Mucosa of rectum (tissue), 2 donors: ENCODE measurements at regions not wholly inside any gene's neighbourhood (a gene's known extent, or its start where the extent isn't known, plus 50 kb on each side); places are given as distances from the start of the nearest gene placed in this dataset.

Experiments used
- H3K27ac ChIP-seq, 2 donors: one replicate each; pipeline ENCODE4 v1.7.0; 2013; ENCODE audit warnings: inconsistent platforms in 2 of 2, low read depth in 2 of 2, low read length in 2 of 2
- H3K27me3 ChIP-seq, 2 donors: one replicate each; pipeline ENCODE4 v1.7.0; 2013; ENCODE audit warnings: low read length in 2 of 2; ENCODE audit not compliant: control insufficient read depth in 2 of 2, insufficient read depth in 2 of 2
- H3K36me3 ChIP-seq, 2 donors: one replicate each; pipeline ENCODE4 v1.7.0; 2013; ENCODE audit warnings: low read length in 2 of 2; ENCODE audit not compliant: control insufficient read depth in 2 of 2, insufficient read depth in 2 of 2
- H3K4me1 ChIP-seq, 2 donors: one replicate each; pipeline ENCODE4 v1.7.0; 2013; ENCODE audit warnings: low read length in 2 of 2, mild to moderate bottlenecking in 1 of 2; ENCODE audit not compliant: control insufficient read depth in 2 of 2, insufficient read depth in 2 of 2
- H3K4me3 ChIP-seq, 2 donors: one replicate each; pipeline ENCODE4 v1.7.0; 2013; ENCODE audit warnings: low read length in 2 of 2
- H3K9ac ChIP-seq, 2 donors: one replicate each; pipeline ENCODE4 v1.7.0; 2013; ENCODE audit warnings: low read length in 2 of 2, low read depth in 1 of 2, mild to moderate bottlenecking in 1 of 2
- H3K9me3 ChIP-seq, 2 donors: one replicate each; pipeline ENCODE4 v1.7.0; 2013; ENCODE audit warnings: low read length in 2 of 2; ENCODE audit not compliant: control insufficient read depth in 2 of 2
- donor health status: healthy.
- donor health status: Normal muscosa, but diverticular disease.

DNA sequence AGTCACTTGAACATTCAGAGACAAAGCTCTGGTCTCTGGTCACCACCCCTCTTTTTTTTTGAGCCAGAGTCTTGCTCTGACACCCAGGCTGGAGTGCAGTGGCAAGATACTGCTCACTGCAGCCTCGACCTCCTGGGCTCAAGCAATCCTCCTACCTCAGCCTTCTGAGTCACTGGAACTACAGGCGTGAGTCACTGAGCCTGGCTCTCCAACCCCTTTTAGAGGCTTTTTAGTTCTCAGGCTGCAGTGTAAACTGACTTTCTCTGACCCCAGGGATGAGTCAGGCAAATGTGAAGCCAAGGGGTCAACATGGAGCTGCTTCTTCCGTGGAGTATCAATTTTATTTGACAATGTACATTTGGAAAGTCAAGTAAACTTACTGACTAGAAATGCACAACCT, 229.2 kb downstream of the PTTG2 start:
- no peaks in the 10 kb centered on the region for H3K36me3 ChIP-seq
- H3K9ac ChIP-seq: no peak overlapping the region

DNA sequence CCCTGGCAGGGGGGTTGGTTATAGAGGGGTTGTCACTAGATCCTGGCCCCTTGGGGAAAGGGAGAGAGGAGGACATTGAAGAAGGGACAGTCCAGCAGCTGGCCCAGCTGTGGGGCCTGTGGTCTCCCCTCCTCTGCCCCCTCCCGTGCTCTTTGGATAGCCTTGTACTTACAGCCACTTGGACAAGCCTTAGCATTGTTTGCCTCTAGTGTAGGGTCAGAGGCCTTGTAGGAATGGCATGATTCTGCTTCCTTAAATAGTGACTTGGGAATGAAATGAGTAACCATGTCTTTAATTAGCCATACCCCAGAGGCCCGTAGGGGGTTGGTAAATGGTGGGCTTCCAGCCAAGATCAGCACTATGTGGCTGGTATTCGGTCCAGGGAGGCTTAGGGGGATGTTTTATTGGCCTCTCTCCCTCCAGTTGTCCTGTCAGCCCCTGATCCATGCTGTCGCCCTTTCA, 230.6 kb downstream of the PTTG2 start:
- H3K36me3 ChIP-seq: no peaks in the 10 kb centered on the region
- no peaks in the 10 kb centered on the region for H3K27me3 ChIP-seq
- H3K4me1 ChIP-seq: peaks cover 4 to 15% of the 10 kb centered on the region in 2 donors
- no peak overlapping the region for H3K4me3 ChIP-seq
- peaks cover 0 to 4% of the 10 kb centered on the region in 2 donors for H3K9me3 ChIP-seq
- no peak overlapping the region for H3K27ac ChIP-seq
- no peak overlapping the region for H3K9ac ChIP-seq

More for the DNA sequence above, 229.2 kb downstream of the PTTG2 start:
- peak overlapping the region; percentile 79 to 81 for H3K27ac ChIP-seq
- H3K4me1 ChIP-seq: peaks cover 4 to 15% of the 10 kb centered on the region in 2 donors
- no peak overlapping the region for H3K4me3 ChIP-seq
- no peaks in the 10 kb centered on the region for H3K9me3 ChIP-seq
- no peaks in the 10 kb centered on the region for H3K27me3 ChIP-seq

DNA sequence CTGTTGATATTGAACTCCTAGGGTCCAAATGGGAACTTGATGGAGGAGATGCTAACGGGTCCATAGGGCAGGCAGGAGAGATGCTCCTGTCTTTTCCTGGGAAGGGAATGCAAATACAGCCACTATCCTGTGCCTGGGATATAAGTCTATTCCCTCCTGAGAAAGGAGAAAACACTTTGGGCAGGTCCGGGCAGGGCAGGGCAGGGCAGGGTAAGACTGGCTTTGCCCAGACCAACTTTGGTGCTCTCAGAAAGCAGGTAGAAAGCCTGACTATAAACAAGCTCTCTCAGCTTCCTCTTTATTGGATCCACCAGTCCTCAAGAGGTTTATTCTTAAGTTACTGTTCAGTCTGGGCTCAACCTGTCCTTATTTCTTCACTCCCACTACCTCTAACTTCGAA, 232.3 kb downstream of the PTTG2 start:
- H3K27me3 ChIP-seq: no peaks in the 10 kb centered on the region
- peaks cover 0 to 6% of the 10 kb centered on the region in 2 donors for H3K9me3 ChIP-seq
- H3K9ac ChIP-seq: no peak overlapping the region
- no peaks in the 10 kb centered on the region for H3K36me3 ChIP-seq
- H3K27ac ChIP-seq: no peak overlapping the region
- no peak overlapping the region for H3K4me3 ChIP-seq
- peaks cover 4 to 15% of the 10 kb centered on the region in 2 donors for H3K4me1 ChIP-seq

DNA sequence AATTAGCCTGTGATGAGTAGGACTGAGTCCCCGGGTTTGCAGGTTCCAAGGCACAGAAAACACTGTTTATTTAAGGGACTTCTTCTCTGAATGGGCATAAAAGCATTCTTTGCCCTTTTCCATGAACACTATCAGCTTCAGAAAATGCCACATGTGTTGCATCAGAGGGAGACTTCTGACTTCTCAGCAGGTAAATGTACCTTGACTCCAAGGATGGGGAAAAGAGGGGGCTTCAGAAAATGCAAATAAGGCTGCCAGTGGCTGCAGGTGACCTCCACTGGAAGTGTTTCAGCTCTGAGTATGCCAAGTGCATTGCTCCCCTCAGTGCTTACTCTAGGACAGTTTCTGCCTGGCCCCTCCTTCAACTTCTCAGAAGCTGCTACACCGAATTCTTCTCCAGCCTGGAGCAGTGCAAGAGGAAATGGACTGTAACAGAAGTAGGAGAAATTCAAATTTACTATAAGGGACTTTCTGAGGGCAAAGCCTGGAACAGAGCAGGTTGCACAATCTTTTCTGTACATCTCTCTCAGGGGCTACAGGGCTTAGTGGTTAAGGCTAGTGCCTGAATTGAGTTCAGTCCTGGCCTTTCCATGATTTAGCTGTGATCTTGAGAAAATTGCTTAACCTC, 233.2 kb downstream of the PTTG2 start:
- H3K27me3 ChIP-seq: no peaks in the 10 kb centered on the region
- H3K27ac ChIP-seq: no peak overlapping the region
- H3K4me3 ChIP-seq: no peak overlapping the region
- H3K36me3 ChIP-seq: no peaks in the 10 kb centered on the region
- H3K9ac ChIP-seq: no peak overlapping the region
- peaks cover 4 to 11% of the 10 kb centered on the region in 2 donors for H3K4me1 ChIP-seq
- peaks cover 0 to 6% of the 10 kb centered on the region in 2 donors for H3K9me3 ChIP-seq

DNA sequence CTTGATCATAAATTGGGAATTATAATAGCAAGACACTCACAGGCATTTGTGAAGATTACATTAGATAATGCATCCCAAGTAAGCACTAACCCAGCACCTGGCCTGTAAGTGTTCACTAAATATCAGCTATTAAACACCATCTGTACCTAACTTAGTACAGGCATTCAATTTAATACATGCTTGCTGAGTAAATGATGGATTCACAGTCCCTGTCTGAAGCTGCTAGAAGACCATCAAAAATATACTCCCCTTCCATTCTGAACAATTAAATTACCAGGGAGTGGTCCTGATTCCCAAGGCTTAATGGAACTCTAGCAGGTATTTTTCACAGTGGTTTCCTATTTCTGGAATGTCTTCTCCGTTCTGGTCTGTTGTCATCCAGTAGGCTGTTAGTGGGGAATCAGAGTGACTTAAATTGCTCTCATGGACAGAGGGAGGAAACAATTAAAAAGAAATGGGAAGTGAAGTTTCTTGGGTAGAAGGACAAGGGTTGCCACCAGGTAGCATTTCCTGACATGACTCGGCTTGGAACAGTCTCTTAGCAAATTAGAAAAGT, 233.9 kb downstream of the PTTG2 start:
- peaks cover 0 to 6% of the 10 kb centered on the region in 2 donors for H3K9me3 ChIP-seq
- peaks cover 1 to 5% of the 10 kb centered on the region in 2 donors for H3K4me1 ChIP-seq
- H3K27ac ChIP-seq: no peak overlapping the region
- no peak overlapping the region for H3K9ac ChIP-seq
- no peak overlapping the region for H3K4me3 ChIP-seq
- no peaks in the 10 kb centered on the region for H3K27me3 ChIP-seq
- no peaks in the 10 kb centered on the region for H3K36me3 ChIP-seq

DNA sequence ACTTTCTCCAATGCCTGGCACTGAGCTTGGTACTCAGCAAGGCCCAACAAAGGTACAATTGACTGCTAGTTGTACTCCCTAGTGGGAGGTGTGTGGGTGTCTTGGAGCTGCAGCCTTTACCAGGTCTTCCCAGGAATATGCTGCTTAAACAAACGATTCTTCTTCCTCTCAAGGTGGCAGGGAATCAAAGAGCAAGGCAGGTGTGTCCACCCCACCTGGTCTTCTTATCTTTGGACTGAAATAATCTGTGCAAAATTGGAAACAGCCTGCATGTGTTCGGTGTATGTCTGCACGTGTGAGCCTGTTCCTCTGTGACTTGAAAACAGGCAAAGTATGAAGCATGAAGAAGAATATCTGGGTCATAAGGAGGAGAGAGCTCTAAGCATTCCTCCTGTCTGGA, 235.3 kb downstream of the PTTG2 start:
- Histone ChIP-seq H3K9me3 (peaks cover 0 to 6% of the 10 kb centered on the region in 2 donors), H3K4me3 (no peak overlapping the region), H3K27me3 (no peaks in the 10 kb centered on the region), H3K36me3 (no peaks in the 10 kb centered on the region), H3K9ac (no peak overlapping the region), H3K4me1 (no peaks in the 10 kb centered on the region), H3K27ac (peak overlapping the region in 1 of 2 donors; percentile 58)

DNA sequence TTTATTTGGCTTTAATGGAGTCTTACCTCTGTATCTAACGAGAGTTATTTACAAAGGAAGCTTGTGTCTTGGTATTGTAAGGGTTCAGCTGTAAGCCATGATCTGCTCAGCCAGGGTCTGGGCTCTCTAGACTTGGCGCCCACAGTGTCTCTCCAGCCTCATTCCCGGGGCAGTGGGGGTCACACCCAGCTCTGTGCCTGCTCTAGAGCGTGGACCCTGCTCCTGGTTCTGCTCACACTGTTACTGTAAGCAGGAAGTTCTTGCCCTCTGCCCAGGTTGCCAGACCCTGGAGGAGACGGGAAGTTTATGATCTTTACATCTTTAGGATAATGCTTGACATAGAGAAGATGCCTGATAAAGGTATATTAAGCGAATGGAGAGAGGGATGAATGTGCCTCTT, 235.7 kb downstream of the PTTG2 start:
- Histone ChIP-seq H3K4me1 (no peaks in the 10 kb centered on the region), H3K36me3 (no peaks in the 10 kb centered on the region), H3K27me3 (no peaks in the 10 kb centered on the region), H3K9me3 (peaks cover 0 to 6% of the 10 kb centered on the region in 2 donors), H3K27ac (peak overlapping the region in 1 of 2 donors; percentile 58), H3K4me3 (no peak overlapping the region), H3K9ac (no peak overlapping the region)

DNA sequence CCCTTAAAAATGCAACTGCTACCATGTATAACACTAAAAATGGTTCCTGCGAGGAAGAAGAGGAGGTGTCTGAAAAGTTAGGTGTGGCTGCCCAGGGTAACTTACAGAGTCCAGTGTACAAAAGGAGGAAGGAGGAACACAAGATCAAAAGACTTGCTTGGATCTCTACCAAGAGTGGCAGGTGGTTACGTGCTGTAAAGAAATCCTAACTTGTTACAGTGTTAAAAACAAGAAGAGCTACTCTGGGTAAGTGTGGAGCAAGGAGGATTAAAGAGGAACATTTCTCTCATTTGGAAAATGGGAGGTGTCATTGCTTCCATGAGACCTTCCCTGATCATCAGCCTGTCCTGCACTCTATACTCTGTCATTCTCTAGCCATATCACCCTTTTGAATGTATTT, 242.0 kb downstream of the PTTG2 start:
- H3K9ac ChIP-seq: no peak overlapping the region
- peak overlapping the region; percentile 65 to 88 for H3K27ac ChIP-seq
- H3K9me3 ChIP-seq: no peaks in the 10 kb centered on the region
- no peaks in the 10 kb centered on the region for H3K27me3 ChIP-seq
- no peak overlapping the region for H3K4me3 ChIP-seq
- H3K36me3 ChIP-seq: no peaks in the 10 kb centered on the region
- H3K4me1 ChIP-seq: peaks cover 3 to 6% of the 10 kb centered on the region in 2 donors

DNA sequence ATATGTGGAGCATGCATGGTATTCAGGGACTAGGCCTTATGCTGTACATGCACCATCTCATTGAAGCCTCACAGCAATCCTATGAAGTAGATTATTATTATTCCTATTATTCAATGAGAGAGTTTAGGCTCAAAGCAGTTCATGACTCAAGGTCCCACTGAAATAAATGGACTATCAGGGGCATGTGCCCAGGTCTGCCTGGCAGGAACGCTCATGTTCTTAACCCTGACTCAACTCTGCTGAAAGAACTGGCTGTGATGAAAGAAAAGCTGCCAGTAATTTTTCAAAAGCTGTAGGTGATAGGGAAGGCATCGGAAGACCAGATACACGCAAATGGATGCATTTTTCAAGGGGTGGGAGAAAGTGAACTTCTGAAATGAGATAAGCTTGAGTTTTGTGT, 243.4 kb downstream of the PTTG2 start:
- H3K4me1 ChIP-seq: peaks cover 3 to 6% of the 10 kb centered on the region in 2 donors
- no peak overlapping the region for H3K4me3 ChIP-seq
- no peaks in the 10 kb centered on the region for H3K27me3 ChIP-seq
- no peak overlapping the region for H3K27ac ChIP-seq
- H3K36me3 ChIP-seq: no peaks in the 10 kb centered on the region
- no peaks in the 10 kb centered on the region for H3K9me3 ChIP-seq
- no peak overlapping the region for H3K9ac ChIP-seq

DNA sequence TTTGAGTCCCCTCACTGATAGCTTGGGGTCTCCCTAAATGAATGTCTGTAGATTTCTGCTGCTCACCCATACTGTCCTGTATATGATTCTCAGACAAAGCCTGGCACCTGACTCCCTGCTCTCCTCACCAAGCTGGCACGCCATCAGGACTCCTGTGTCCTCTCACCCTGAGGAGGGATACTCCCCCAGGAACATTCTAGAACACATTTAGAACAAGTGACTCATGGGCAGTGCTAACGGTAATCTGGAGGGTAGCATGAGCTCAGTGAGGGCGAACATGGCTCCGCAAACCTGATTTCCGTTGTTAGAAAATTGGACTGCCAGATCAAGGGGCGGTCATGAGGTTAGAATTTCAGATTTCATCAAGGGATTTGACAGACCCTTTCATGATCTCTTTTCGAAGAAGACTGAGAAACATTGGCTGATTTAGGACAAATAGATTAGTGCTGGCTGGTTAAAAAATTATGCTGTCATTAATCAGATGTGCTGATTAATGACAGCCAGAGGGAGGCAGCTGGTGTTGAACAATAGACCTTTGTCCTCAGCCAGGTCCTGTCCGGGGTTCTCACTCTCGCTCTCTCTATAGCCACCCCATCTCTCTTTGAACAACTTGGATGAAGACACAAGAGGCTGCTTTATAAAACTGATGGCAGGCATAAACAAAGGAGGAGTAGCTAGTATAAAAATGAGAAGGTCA, 244.3 kb downstream of the PTTG2 start:
- Histone ChIP-seq H3K4me1 (peaks cover 3 to 6% of the 10 kb centered on the region in 2 donors), H3K4me3 (no peak overlapping the region), H3K36me3 (no peaks in the 10 kb centered on the region), H3K9me3 (no peaks in the 10 kb centered on the region), H3K9ac (no peak overlapping the region), H3K27me3 (no peaks in the 10 kb centered on the region), H3K27ac (no peak overlapping the region)
